Suppressor macrophage treated with lipopolysaccharide for 1 hour (primary cell): ENCODE measurements at regions not wholly inside any gene's neighbourhood (a gene's known extent, or its start where the extent isn't known, plus 50 kb on each side); places are given as distances from the start of the nearest gene placed in this dataset.
"Not testable (repeated sequence)": the region's sequence is repeated elsewhere in the genome, so short reads cannot be mapped to it uniquely, and the experiment has no call there.

Experiments used
- DNase-seq, 3 donors: peaks; one replicate each; pipeline ENCODE4 v3.0.0-alpha.2; 2020 to 2022

- DNase-seq, result no peak
Observed at GRCh38 chr10:118463740-118464139, 121.6 kb upstream of the FAM204A start.

- DNase-seq, result no peak
Observed at GRCh38 chr10:118462401-118462800, 120.3 kb upstream of the FAM204A start.

GRCh38 chr10:118459642-118460193, 117.6 kb upstream of the FAM204A start:
- peak; percentile 64 to 74 (median 70) for DNase-seq

GRCh38 chr10:118458957-118459641, 117.0 kb upstream of the FAM204A start:
- DNase-seq, result no peak

GRCh38 chr10:118457824-118458428, 115.8 kb upstream of the FAM204A start:
- DNase-seq, result no peak

- peak in 1 of 3 donors; percentile 7 for DNase-seq
Observed at GRCh38 chr10:118455181-118455695, 113.1 kb upstream of the FAM204A start.

- DNase-seq, result peak in 1 of 3 donors; percentile 1
Observed at GRCh38 chr10:118454211-118454610, 112.1 kb upstream of the FAM204A start.

- peak in 1 of 3 donors; percentile 2 for DNase-seq
Observed at GRCh38 chr10:118452098-118452497, 110.0 kb upstream of the FAM204A start.

- no peak for DNase-seq
Observed at GRCh38 chr10:118449521-118449920, 107.4 kb upstream of the FAM204A start.

GRCh38 chr10:118448744-118449143, 106.6 kb upstream of the FAM204A start:
- DNase-seq, result no peak

- no peak for DNase-seq
Observed at GRCh38 chr10:118447478-118448270, 105.5 kb upstream of the FAM204A start.

- DNase-seq, result peak in 2 of 3 donors; percentile 15 to 20
Observed at GRCh38 chr10:118445535-118445934, 103.4 kb upstream of the FAM204A start.

GRCh38 chr10:118444069-118444468, 101.9 kb upstream of the FAM204A start:
- DNase-seq, result no peak

GRCh38 chr10:118442032-118442431, 99.9 kb upstream of the FAM204A start:
- no peak for DNase-seq

- peak in 1 of 3 donors; percentile 2 for DNase-seq
Observed at GRCh38 chr10:118439824-118440223, 97.7 kb upstream of the FAM204A start.

- no peak for DNase-seq
Observed at GRCh38 chr10:118436742-118437141, 94.6 kb upstream of the FAM204A start.

- DNase-seq, result no peak
Observed at GRCh38 chr10:118430190-118430589, 88.1 kb upstream of the FAM204A start.

- peak; percentile 74 to 85 (median 79) for DNase-seq
Observed at GRCh38 chr10:118423800-118424442, 81.8 kb upstream of the FAM204A start.

GRCh38 chr10:118422241-118422640, 80.1 kb upstream of the FAM204A start:
- DNase-seq, result no peak

- not testable (repeated sequence) for DNase-seq
Observed at GRCh38 chr10:118420049-118420448, 77.9 kb upstream of the FAM204A start.

- no peak for DNase-seq
Observed at GRCh38 chr10:118412932-118413331, 70.8 kb upstream of the FAM204A start.

GRCh38 chr10:118412132-118412760, 70.1 kb upstream of the FAM204A start:
- no peak for DNase-seq
